HFF-Myc (cell line): ENCODE measurements at regions not wholly inside any gene's neighbourhood (a gene's known extent, or its start where the extent isn't known, plus 50 kb on each side); places are given as distances from the start of the nearest gene placed in this dataset.

Source experiments
- DNase-seq: peaks from one replicate; pipeline ENCODE4 v3.0.0-alpha.2; 2011; ENCODE audit warnings: low read depth; ENCODE audit errors: extremely low read depth
- H3K4me3 ChIP-seq: replicated peaks from 2 replicates; pipeline ENCODE4 v1.5.1; 2011; ENCODE audit warnings: low read depth, mild to moderate bottlenecking, control low read depth, low read length
- TF ChIP-seq, protein P1 (sequence below): IDR thresholded peaks from 2 replicates; pipeline ENCODE4 v1.5.1; 2012; ENCODE audit warnings: mild to moderate bottlenecking, low read depth, low read length, control low read depth; ENCODE audit errors: missing control alignments

- no peak overlapping the region for H3K4me3 ChIP-seq
- peak; percentile 86 for DNase-seq
Observed at GRCh38 chr12:63294327-63294632, 143.3 kb upstream of the AVPR1A start.

GRCh38 chr12:63292471-63293221 is 141.6 kb upstream of the AVPR1A start:
- TF ChIP-seq, protein P1, sequence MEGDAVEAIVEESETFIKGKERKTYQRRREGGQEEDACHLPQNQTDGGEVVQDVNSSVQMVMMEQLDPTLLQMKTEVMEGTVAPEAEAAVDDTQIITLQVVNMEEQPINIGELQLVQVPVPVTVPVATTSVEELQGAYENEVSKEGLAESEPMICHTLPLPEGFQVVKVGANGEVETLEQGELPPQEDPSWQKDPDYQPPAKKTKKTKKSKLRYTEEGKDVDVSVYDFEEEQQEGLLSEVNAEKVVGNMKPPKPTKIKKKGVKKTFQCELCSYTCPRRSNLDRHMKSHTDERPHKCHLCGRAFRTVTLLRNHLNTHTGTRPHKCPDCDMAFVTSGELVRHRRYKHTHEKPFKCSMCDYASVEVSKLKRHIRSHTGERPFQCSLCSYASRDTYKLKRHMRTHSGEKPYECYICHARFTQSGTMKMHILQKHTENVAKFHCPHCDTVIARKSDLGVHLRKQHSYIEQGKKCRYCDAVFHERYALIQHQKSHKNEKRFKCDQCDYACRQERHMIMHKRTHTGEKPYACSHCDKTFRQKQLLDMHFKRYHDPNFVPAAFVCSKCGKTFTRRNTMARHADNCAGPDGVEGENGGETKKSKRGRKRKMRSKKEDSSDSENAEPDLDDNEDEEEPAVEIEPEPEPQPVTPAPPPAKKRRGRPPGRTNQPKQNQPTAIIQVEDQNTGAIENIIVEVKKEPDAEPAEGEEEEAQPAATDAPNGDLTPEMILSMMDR, result no peak
- H3K4me3 ChIP-seq, result no peak overlapping the region
- DNase-seq, result no peak

More at GRCh38 chr12:63294327-63294632, 143.3 kb upstream of the AVPR1A start:
- TF ChIP-seq, protein P1, result no peak

DNA sequence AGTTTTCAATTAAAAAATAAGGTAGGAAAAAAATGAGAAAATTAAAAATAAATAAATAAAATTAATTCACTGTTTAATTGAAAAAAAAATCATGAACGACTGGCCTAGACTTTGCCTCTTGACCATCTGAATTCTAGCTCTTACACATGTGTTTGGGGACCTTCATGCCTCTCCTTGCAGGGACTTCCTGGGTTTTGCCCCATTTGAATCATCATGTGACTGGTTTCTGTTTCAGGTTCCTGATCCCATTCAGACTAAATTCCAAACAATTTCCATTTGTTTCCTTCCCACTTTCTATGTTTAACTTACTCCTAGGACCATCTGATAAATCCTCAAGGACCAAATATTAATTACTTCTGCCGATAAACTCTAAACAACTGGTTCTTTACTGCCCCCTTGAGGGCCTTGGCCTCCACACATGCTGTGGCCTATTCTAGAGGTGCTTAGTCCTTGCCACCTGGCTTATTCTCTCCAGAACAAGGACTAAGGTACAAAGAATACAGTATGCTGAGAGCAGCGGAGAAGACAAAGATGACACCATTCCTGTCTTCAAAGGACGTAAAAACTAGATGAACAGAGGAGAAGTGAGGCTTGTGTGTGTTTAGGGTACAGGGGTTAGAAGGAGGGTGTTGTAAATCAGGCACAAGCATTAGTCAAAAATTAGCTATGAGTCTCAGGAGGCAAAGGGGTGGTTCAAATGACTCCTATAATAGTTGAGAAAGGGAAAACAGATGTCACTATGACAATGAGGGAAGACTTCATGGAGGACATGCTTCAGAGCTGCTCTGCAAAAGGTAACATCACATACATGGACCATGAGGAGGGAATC is 125.8 kb upstream of the AVPR1A start:
- TF ChIP-seq, protein P1, result peak; percentile 82
- no peak overlapping the region for H3K4me3 ChIP-seq
- no peak for DNase-seq

- TF ChIP-seq, protein P1, result no peak
- no peak for DNase-seq
Observed at GRCh38 chr12:63266988-63267387, 116.0 kb upstream of the AVPR1A start.

GRCh38 chr12:63264629-63265028 is 113.6 kb upstream of the AVPR1A start:
- TF ChIP-seq, protein P1, result no peak
- no peak for DNase-seq
- H3K4me3 ChIP-seq, result no peak overlapping the region

More at GRCh38 chr12:63266988-63267387, 116.0 kb upstream of the AVPR1A start:
- H3K4me3 ChIP-seq, result no peak overlapping the region

GRCh38 chr12:63250486-63250885 is 99.5 kb upstream of the AVPR1A start:
- no peak overlapping the region for H3K4me3 ChIP-seq
- no peak for DNase-seq
- TF ChIP-seq, protein P1, result no peak
